ENCODE measurements at regions not wholly inside any gene's neighbourhood (a gene's known extent, or its start where the extent isn't known, plus 50 kb on each side); places are given as distances from the start of the nearest gene placed in this dataset.
"Not testable (repeated sequence)": the region's sequence is repeated elsewhere in the genome, so short reads cannot be mapped to it uniquely, and the experiment has no call there.

DNA sequence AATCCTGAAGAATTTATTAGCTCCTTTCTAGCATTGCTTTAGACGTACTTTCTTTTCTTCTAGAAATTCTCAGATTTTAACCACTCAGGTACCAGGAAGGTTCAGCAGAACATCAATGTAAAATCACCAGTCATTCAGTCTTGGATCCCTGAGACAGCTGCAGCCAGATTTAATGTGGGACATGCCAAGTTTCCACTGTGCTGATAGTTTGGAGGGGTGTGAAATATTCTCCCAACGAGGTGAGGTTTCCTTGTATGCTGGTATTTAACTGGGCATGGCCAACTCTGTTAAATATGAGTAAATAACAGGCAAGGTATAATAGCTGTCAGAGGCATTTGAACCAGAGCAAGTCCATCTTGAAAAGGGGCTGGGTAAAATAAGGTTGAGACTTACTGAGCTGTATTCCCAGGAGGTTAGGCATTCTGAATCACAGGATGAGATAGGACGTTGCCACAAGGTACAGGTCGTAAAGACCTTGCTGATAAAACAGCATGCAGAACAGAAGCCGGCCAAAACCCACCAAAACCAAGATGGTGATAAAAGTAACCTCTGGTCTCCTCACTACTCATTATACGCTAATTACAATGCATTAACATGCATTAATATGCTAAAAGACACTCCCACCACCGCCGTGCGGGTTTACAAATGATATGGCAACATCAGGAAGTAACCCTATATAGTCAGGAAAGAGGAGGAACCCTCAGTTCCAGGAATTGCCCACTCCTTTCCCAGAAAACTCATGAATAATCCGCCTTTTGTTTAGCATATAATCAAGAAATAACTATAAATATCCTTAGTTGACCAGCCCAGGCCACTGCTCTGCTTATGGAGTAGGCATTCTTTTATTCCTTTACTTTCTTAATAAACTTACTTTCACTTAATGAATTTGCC lies 75.2 kb upstream of the RASSF8 start:
- no peak for DNase-seq

DNA sequence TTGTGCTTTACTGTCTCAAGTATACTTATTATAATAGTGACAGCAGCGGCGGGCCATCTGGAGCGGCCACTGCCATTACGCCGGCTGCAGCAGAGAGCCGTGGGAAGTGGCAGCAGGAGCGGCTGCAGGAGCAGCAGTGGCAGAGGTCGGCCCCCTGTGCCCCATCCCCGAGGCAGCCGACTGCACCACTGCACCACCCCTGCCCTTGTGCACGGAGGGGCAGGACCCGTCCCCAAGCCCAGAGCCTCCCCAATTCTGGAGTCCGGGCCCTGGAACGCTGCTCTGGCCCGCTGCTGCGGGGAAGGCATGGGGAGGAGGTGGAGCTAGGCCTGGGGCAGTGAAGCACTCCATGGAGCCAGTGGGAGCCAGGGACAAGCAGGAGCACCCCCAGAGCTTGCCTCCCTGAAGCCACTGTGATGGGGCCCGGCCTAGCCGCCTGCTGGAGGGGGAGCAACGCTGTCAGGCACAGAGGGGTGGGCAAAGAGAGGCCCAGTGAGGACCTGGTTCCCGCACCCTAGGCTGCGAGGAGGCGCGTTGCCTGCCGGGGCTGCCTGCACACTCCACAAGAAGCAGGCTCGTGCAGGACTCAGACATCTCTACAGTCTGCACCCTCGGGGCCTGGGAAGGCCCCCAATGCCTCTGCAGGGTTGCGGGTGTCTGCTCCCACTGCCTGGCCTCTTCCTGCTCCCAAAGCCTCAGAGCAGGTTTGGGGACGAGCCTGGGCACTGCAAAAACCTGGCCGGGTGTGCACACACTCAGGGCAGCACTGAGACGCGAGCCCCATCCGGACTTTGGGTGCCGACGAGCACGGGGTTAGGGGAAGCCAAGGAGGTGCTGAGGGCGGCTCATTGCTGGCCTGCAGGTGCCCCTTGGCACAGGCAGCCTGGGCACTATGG lies 74.2 kb upstream of the RASSF8 start:
- no peak for DNase-seq

- no peak for DNase-seq
Observed at GRCh38 chr12:25884920-25885234, 73.6 kb upstream of the RASSF8 start.

- no peak for DNase-seq
Observed at GRCh38 chr12:25886396-25886795, 72.1 kb upstream of the RASSF8 start.

GRCh38 chr12:25887367-25887766 lies 71.1 kb upstream of the RASSF8 start:
- DNase-seq, result no peak

DNA sequence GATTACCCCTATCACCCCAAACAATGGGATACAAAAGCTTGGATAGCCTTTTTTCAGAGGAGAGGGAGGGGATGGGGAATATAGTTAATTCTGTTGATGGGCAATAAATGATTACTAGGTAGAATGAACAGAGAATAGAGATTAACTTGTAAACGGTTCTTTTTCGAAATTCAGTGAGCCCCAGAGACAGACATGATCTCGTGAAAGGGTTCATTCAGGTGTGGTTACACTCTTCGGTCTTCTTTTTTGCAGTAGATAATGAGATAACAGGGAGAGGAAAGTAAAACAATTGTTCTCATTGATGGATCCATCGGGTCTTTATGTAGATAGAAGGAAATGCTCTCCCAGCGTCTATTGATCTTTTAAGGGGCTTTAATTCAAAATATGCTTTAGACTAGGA lies 69.3 kb upstream of the RASSF8 start:
- no peak for DNase-seq

DNA sequence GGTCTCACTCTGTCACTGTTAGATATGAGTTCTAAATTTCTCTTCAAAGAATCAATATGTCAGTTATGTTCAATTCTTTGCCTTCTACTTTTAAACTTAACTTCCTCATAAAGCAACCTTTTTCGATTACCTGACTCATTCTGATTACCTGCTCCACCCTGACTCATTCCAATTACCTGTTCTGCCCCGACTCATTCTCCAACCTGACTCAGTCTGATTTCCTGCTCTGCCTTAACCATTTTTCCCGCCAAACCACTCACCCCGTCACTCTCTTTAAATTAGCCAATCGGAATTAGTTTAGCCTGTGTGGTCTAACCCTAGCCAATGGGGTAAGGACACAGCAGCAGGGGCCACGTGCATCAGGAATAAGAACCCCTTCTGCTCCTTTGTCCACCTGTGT lies 67.4 kb upstream of the RASSF8 start:
- DNase-seq, result not testable (repeated sequence)

- DNase-seq, result no peak
Observed at GRCh38 chr12:25894759-25895158, 63.7 kb upstream of the RASSF8 start.

DNA sequence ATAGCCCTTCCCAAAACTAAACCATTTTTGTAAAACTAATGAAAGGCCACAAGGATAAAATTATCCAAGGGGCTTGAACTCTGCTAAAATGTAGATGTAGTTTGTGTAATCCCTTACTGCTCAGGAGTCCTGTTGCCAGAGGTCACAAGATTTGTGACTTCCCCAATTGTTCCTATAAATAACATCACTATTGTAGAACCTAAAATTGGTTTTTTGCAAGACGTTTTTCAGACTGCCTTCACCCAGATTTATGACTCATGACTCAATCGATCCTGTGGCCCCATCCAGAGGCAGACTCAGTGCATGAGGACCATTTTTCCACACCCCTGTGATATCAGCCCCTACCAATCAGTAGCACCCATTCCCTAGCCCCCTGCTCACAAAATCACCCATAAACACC lies 61.5 kb upstream of the RASSF8 start:
- DNase-seq, result no peak

DNA sequence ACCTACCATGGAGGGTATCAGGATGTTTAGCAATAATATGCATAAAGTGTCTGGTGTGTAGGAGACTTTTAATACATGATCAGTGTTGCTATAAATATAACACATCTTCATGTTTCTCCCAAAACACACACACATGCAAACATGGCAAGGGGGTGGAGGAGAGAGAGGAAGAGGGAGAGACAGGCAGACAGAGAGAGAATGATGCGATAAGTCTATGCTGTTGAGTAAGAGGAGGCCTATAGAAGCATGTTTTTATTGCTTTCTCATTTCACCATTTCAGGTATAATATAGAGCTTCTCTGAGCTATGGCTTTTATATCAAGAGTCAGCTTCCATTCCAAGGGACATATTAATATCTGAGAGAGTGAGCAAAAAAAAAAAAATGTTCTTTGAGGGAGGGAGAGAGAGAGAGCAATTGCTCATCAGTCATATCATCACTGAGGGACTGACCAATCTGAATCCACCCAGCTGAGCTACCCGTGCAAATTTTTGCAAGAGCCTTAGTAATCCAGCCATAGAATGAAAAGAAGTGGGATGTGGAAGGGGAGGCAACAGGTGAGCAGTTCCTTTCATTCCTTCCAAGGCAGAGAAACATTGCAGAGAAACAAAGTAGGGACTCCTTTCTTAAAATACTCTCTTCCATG lies 54.8 kb upstream of the RASSF8 start:
- DNase-seq, result no peak

- DNase-seq, result no peak
Observed at GRCh38 chr12:25904442-25904841, 54.0 kb upstream of the RASSF8 start.

- no peak for DNase-seq
Observed at GRCh38 chr12:25906651-25907340, 51.7 kb upstream of the RASSF8 start.

Data from CD4-positive, alpha-beta T cell treated with Interleukin-1 beta for 1 hour (primary cell).